ENCODE measurements at regions not wholly inside any gene's neighbourhood (a gene's known extent, or its start where the extent isn't known, plus 50 kb on each side); places are given as distances from the start of the nearest gene placed in this dataset.

DNA sequence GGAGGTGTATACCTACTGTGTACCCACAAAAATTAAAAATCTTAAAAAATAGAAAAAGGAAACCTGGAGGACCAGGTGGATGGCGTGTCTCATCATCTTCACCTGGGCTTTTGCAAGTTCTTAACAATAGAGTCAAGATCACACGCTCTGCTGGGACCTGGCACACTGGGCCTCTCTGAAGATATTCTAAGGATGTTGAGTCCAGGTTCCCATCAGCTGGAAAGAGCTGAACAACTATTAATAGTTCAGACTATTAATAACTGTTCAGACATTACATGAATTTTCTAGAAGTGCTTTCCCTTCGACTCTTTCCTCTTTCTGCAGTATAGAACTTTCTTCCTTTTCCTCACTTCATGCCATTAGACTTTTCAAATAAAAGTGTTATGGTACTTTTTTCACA lies 320.2 kb upstream of the IL12A start:
- no peak for DNase-seq (ENCODE audit: low read depth)
- TF ChIP-seq, protein P1, sequence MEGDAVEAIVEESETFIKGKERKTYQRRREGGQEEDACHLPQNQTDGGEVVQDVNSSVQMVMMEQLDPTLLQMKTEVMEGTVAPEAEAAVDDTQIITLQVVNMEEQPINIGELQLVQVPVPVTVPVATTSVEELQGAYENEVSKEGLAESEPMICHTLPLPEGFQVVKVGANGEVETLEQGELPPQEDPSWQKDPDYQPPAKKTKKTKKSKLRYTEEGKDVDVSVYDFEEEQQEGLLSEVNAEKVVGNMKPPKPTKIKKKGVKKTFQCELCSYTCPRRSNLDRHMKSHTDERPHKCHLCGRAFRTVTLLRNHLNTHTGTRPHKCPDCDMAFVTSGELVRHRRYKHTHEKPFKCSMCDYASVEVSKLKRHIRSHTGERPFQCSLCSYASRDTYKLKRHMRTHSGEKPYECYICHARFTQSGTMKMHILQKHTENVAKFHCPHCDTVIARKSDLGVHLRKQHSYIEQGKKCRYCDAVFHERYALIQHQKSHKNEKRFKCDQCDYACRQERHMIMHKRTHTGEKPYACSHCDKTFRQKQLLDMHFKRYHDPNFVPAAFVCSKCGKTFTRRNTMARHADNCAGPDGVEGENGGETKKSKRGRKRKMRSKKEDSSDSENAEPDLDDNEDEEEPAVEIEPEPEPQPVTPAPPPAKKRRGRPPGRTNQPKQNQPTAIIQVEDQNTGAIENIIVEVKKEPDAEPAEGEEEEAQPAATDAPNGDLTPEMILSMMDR (IDR thresholded peaks at IDR 0.05; ENCODE audit: insufficient read depth, low read length): no peak
- H3K4me3 ChIP-seq (ENCODE audit: low read depth, low read length): no peak overlapping the region

DNA sequence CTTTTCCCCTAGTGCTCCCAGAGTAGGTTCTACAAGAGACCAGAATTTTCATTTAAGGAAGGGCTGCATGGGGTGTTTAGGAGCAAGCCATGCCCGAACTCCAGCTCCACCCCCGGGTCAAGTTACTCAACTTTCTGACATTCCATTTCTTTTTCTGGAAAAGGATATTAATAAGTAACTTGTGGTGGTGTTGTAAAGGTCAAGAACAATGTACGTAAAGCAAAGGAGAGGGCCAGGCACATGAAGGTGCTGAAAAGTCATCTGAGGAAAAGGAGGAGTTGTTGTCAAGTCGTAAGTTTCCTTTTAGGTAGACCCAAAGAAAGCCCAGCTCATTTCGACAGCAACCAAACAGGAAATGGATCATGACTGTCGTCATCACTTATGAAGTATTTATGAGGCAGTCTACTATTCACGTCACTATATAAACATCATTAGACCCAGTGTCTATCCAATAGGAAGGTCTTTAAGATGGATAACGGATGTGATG lies 319.6 kb upstream of the IL12A start:
- no peak overlapping the region for H3K4me3 ChIP-seq (ENCODE audit: low read depth, low read length)
- DNase-seq (ENCODE audit: low read depth): peak; percentile 24
- TF ChIP-seq, protein P1 (IDR thresholded peaks at IDR 0.05; ENCODE audit: insufficient read depth, low read length): no peak

DNA sequence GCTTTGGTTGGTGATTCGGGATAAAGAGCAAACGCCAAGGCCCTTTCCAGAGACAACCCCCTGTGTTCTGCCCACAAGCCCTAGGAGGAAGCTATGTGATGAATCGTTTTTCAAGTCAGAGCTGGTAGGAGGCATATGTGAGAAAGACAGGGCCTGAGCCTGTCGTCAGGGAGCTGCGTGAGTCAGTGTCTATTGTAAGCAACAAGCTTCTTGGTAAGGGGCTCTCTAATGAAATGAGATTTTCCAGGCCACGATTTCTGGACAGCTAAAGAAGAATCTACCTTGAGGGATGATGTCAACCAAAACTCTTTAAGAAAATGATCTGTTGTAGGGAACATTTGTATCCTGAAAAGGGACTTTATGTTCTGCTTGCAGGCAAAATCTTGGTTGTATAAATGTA lies 318.9 kb upstream of the IL12A start:
- TF ChIP-seq, protein P1 (IDR thresholded peaks at IDR 0.05; ENCODE audit: insufficient read depth, low read length): no peak
- no peak for DNase-seq (ENCODE audit: low read depth)
- no peak overlapping the region for H3K4me3 ChIP-seq (ENCODE audit: low read depth, low read length)

DNA sequence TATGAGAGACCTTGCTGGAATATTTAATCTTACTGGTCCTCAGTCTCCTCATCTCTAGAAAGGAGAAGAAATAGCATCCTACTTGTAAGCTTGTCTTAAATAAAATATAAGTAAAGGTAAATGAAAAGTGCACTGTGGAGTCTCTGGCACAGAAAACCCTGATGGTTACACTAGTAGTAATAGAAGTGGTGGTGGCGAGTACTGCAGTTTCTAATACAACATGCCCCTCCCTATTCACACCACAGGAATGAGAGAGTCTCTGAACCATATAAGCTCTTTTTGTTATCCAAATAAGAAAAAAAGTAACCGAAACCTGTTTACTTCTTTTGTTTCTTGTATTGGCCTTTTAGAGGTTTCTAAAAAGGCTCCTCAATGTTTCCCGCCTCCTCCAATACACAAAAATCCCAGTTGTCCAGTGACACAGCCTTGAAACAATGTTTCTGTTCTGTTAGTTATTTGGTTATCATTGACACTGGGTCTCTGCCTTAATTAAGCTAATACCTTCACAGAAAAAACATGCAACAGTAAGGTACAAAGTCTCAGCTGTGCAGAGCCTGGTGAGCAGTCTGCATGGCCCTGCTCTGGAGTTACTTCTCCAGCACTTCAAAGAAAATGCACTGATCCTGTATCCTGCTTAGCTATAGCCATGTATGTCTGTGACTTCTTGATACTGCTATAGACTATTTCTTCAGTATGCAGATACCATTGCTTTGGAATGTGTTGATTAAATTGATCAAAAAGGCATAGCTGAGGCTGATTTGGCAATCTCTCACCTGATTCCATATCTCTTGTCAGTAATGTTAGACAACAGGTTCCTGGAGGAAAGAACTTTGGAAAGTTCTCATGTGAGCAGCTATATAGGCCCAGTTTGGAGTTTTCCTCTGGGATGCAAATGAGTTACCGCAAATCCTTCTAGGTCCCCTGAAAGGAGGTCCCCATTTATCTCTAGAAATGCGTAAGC lies 315.6 kb upstream of the IL12A start:
- DNase-seq (ENCODE audit: low read depth): no peak
- H3K4me3 ChIP-seq (ENCODE audit: low read depth, low read length): no peak overlapping the region
- TF ChIP-seq, protein P1 (IDR thresholded peaks at IDR 0.05; ENCODE audit: insufficient read depth, low read length): no peak

DNA sequence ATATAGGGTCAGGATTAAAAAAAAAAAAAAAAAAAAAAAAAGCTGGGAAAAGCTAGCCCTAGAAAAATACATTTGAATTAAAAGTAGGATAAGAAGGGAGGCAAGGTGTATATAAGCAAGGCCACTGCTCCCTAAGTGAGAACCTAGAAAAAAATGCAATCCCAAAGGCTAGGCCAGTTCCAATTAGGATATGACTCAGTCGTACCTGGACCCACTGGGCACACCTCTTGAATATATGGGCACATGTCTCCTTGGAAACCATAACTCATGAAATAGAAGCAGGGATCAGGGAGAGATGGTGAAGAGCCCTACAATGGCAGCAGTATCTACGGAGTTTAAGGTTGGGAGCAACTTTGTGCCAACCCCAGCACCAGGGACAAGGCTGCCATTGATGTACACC lies 314.1 kb upstream of the IL12A start:
- H3K4me3 ChIP-seq (ENCODE audit: low read depth, low read length): no peak overlapping the region
- TF ChIP-seq, protein P1 (IDR thresholded peaks at IDR 0.05; ENCODE audit: insufficient read depth, low read length): no peak
- no peak for DNase-seq (ENCODE audit: low read depth)

DNA sequence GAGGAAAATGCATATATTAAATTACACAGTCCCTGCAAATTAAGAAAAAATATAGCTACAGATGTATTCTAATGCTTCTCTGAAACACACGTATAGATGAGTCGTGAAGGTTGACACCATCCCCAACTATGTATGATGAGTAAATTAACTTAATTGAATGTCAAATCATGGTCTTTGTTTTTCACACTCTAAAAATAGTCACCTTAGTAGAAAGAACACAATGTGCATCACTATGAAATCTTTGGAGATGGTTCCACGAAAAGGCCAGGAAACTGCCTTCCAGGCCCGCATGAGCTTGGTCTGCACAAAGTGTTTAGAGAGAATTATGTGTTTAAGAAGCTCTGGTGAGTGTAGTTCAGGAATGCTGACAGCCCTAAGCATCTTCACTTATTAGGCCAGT lies 313.4 kb upstream of the IL12A start:
- DNase-seq (ENCODE audit: low read depth): no peak
- no peak overlapping the region for H3K4me3 ChIP-seq (ENCODE audit: low read depth, low read length)
- TF ChIP-seq, protein P1 (IDR thresholded peaks at IDR 0.05; ENCODE audit: insufficient read depth, low read length): no peak
